Epithelial cell of proximal tubule (primary cell): ENCODE measurements at regions not wholly inside any gene's neighbourhood (a gene's known extent, or its start where the extent isn't known, plus 50 kb on each side); places are given as distances from the start of the nearest gene placed in this dataset.

Source experiments
- DNase-seq: peaks from one replicate; pipeline ENCODE4 v3.0.0-alpha.2; 2011; ENCODE audit warnings: low read depth
- H3K4me3 ChIP-seq: 2 replicates; pipeline ENCODE4 v1.5.1; 2011; ENCODE audit warnings: low read depth, mild to moderate bottlenecking, low read length
- CTCF ChIP-seq: conservative IDR thresholded peaks from 2 replicates; pipeline ENCODE4 v1.5.1; 2012; ENCODE audit warnings: low read depth, mild to moderate bottlenecking, low read length

DNA sequence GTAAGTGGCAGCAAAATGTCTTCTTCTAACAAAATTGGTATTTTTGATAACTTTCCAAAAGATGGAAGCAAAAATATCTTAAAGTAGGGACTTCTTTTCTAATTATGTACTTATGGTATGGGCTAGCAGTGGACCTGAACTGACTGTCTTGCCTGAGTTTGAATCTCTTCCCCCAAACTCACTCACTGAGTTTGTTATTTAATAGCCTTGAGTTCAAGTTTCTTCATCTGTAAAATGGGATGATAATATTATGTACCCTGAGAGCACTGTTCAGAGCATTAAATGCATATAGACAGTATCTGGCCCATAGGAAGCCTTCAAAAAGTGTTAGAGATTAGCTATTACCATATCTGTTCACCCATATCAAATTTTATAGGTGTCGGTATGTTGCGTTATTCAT lies 210.4 kb upstream of the NUDT4 start:
- DNase-seq = no peak
- peak overlapping the region; percentile 67 for H3K4me3 ChIP-seq
- TF ChIP-seq CTCF = no peak

GRCh38 chr12:93167841-93168492 lies 209.8 kb upstream of the NUDT4 start:
- DNase-seq = peak; percentile 36
- peak overlapping the region; percentile 67 for H3K4me3 ChIP-seq
- no peak for TF ChIP-seq CTCF

- TF ChIP-seq CTCF = no peak
- H3K4me3 ChIP-seq = peak overlapping the region; percentile 67
- DNase-seq = no peak
Measured at GRCh38 chr12:93168751-93169150, 209.0 kb upstream of the NUDT4 start.

DNA sequence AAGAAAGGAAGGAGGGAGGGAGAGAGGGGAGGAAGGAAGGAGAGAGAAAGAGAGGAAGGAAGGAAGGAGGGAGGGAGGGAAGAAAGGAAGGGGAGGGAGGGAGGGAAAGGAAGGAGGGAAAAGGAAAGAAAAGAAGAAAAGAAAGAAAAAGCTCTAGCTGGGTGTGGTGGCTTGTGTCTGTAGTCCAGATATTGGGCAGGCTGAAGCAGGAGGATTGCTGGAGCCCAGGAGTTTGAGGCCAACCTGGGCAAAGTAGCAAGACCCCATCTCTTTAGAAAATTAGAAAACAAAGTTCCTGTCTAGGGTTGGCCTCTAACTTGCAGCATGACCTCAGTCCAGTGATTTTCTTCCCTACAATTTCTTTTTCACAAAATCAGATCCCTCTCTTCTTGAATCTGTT lies 208.2 kb upstream of the NUDT4 start:
- no peak for DNase-seq
- no peak for TF ChIP-seq CTCF

DNA sequence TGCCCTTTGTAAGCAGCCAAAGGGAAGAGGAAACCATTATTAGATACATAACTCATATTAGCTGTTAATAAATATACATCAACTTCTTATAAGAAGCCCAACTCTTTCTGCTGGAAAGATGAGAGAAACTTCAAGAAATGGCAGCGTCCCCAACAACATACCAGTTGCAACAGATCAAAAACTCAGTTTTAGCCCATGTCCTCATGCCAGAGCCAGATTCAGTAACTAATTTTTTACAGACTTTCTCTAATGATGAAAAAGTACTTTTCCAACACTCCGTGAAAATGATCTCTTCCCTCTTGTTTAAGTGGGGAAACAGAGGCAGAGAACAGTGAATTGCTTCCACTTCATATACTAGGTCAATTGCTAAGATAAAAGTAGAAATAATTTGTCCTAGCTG lies 206.8 kb upstream of the NUDT4 start:
- no peak for DNase-seq
- no peak for TF ChIP-seq CTCF
- no peak overlapping the region for H3K4me3 ChIP-seq

More for the DNA sequence above, 208.2 kb upstream of the NUDT4 start:
- no peak overlapping the region for H3K4me3 ChIP-seq

- TF ChIP-seq CTCF = no peak
- H3K4me3 ChIP-seq = no peak overlapping the region
- DNase-seq = no peak
Measured at GRCh38 chr12:93173178-93173957, 204.4 kb upstream of the NUDT4 start.
